ENCODE measurements at regions not wholly inside any gene's neighbourhood (a gene's known extent, or its start where the extent isn't known, plus 50 kb on each side); places are given as distances from the start of the nearest gene placed in this dataset.

DNA sequence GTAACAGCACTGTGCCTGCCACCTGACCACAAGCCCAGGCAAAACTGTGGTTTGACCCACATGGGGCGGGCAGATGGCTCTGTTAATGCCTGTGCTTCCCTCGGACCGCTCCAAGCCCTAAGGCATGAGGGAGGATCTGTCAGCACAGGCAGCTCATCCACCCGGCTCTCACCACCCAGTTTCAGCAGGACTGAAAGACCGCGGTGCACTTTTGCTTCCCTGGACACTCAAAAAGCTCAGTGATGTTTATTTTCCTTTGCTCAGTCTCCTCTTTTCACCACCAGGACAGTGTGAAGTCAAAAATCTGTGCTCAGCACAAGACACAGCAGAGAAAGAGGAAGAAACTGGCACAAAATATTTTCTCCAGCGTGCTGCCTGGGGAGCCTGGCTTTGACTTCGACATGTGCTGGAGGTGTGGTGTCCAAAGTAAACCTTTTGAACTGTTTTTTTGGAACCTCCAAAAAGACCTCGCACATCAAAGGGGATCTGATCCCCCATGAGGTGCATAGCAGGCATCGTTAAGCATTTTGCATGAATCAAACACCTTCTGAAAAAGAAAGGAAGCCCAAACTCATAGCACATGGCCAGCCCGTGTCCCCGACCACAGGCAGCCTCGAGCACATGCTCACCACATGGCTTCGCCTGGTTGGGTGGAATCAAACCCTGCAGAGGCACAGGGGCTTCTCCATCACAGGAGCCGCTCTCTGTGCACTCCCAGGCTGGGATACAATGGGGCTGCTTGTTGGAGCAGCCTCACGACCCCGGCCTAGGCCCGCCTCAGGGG lies 441.7 kb upstream of the JARID2 start:
- DNase-seq: no peak

DNA sequence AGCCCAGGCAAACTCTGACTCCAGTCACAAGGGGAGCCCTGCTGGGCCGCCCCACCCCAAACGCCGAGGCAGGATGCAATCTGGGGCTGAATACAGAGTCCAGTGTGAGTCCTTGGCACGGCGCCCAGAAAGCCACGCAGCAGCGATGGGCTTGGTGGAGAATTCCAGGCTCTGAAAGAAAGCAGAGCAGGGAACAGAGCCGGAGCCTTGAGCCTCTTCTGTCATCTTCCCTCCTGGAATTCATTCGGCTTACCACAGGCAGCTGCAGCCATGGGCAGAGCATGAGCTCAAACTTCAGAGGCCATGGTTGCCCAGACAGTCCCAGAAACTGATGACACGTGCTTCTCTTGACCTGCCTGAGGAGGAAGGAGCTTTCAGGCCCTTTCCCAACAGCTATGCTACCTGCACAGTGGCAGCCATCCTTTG lies 441.1 kb upstream of the JARID2 start:
- DNase-seq: no peak

DNA sequence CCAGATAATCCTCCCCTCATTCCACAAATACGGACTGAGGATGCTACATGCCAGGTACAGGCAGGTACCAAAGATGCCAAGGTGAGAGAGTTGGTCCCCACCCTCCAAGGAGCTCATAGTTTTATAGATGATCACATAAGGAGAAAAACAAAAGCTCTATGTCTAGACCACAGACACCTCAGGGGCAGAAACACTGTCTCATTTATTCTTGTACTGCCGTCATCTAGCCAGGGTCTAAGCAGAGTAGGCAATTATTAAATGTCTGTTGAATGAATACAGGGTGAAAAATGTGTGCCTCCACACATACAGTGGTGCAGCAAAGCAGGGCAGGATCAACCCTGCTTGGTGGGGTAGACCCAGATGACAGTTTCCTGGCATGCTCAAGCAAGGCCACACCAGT lies 439.8 kb upstream of the JARID2 start:
- DNase-seq: no peak

GRCh38 chr6:14807130-14807529 lies 438.7 kb upstream of the JARID2 start:
- no peak for DNase-seq

- DNase-seq: no peak
Observed at GRCh38 chr6:14807971-14808370, 437.9 kb upstream of the JARID2 start.

- no peak for DNase-seq
Observed at GRCh38 chr6:14810021-14810420, 435.8 kb upstream of the JARID2 start.

GRCh38 chr6:14811775-14812428 lies 434.0 kb upstream of the JARID2 start:
- no peak for DNase-seq

GRCh38 chr6:14814016-14814415 lies 431.9 kb upstream of the JARID2 start:
- DNase-seq: no peak

- DNase-seq: no peak
Observed at GRCh38 chr6:14816116-14816859, 429.6 kb upstream of the JARID2 start.

DNA sequence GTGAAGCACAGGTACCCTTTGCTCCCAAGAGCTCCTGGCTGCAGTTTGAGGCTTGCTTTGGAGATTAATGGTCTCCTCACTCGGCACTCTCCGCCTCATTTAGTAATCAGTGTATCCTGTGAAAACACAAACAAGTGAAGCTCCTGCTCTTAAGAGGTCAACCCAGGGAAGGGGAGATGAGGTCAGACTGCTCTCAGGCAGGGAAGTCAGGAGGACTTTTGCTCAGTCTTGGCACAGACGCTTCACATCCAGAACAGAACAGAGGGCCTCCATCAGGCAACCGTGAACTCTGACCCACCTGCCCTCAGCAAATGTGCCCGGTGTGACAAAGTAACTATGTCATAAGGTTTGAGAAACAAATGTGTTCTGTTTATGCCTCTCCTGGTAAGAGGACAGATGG lies 428.8 kb upstream of the JARID2 start:
- DNase-seq: no peak

DNA sequence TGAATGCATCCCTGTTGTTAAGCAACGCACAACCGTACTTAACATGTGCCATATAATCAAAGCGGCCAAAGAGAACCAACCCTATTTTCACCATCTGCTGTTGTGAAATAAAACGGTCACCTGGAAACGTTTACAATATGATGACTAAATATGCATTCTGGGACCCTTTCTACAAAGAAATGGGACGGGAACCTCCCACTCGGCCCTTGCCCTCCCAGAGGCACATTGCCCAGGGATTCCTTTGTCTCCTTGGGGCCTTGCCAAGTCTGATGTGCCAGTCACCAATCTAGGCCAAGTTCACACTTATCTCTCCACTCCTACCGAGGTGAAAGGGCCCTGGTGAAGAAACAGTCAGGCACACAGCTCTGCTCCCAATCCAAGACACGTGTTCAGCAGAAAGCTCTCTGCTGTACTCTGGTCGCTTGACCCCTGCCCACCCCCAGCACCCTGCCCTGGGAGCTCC lies 427.4 kb upstream of the JARID2 start:
- DNase-seq: no peak

DNA sequence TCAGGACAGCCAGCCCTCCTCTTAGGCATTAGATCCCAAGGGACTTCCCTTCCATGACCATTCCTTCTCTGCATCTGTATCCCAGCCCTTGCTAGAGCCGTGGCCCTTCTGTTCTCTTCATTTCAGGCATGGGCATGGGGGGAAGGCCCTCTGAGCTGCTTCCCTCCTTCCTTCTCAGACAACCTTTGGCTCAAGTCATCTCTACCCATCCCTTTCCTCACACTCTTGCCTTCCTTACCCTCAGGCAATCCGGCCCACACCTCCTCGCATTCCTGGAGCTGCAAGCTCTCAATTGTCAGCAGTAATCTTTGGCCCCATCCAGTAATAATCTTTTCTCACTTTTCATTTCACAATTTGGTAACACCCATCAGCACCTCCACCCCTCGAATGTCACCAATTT lies 426.9 kb upstream of the JARID2 start:
- DNase-seq: no peak

DNA sequence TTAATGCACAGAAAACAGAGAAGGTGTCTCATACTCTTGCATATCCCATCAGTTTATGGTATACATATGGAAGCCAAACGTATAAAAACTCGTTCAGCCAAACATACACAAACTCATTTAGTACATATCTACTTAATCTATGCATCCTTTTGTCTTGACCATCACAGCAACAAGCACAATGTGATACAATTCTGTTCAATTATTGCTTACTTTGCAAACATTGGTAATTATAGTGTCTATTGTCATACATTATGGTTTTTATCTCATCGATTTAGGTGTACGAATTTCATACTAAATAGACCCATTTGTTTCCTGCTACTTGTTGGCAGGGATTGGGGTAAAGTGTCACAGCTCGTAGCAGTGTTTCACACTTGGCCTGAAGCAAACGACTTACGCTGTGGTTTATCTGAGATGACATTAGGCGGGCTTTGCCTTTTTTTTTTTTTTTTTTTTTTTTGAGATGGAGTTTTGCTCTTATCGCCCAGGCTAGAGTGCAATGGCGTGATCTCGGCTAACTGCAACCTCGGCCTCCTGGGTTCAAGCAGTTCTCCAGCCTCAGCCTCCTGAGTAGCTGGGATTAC lies 425.9 kb upstream of the JARID2 start:
- no peak for DNase-seq

DNA sequence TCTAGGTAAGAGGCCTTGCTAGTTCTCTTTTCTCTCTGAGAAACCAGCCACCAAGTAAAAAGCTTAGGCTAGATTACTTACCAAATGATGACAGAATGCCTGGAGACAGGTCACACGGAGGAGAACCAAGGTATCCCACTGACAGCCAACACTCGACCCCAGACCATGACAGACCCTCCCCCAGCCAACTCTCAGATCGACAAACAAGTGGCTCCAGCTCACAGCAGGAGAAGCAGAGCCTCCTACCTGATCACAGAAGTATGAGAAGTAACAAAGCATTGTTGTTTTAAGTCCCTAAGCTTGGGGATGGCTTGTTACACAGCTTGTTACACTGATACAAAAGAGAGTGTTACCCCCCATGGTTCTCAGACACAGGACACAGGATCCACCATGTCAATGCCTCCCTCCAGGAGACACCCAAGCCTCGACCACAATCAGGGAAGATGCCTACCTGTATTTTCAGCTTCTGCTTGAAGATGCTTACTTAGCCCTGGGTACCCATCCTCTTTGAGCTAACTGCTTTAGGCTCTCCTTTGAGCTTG lies 423.8 kb upstream of the JARID2 start:
- DNase-seq: no peak

GRCh38 chr6:14822679-14823078 lies 423.2 kb upstream of the JARID2 start:
- no peak for DNase-seq

GRCh38 chr6:14824060-14824459 lies 421.8 kb upstream of the JARID2 start:
- DNase-seq: no peak

GRCh38 chr6:14824484-14825275 lies 421.2 kb upstream of the JARID2 start:
- DNase-seq: no peak

DNA sequence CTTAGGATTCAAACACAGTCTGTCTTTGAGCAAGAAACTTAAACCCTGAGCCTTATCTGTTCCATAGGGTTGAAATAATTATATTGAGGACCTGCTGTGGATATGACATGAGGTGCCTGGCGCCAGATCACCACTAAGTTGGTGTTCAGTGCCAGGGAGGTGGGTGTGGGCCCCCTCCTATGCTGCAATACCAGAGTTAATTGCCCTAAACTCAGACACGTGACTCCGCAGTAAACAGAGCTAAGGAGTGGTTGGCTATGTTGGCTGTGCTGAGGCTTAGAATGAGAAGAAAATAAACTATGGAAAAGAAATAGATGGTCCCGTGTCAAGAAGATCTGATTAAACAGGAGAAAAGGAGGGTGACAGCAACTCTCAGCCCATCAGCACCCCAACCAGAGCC lies 419.4 kb upstream of the JARID2 start:
- DNase-seq: no peak

DNA sequence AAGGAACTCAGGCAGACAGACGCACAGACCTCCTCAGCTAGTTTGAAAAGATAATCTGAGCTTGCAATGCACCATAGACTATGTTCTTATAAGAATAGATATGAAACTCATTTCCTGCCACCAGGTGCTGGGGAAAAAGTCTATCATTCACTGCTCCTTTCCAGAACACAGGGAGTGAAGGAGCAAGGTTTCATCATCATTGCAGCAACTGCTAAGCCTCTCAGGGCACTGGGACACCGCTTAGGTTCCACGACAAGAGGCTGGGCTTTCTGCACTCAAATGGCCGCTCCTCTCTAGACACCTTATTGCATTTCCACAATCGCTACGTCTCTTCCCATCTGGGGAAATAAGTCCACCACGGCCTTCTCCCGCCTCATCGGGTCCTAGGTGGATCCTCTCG lies 418.5 kb upstream of the JARID2 start:
- DNase-seq: no peak

- DNase-seq: no peak
Observed at GRCh38 chr6:14828201-14828611, 417.7 kb upstream of the JARID2 start.

- no peak for DNase-seq
Observed at GRCh38 chr6:14831070-14831469, 414.8 kb upstream of the JARID2 start.

DNA sequence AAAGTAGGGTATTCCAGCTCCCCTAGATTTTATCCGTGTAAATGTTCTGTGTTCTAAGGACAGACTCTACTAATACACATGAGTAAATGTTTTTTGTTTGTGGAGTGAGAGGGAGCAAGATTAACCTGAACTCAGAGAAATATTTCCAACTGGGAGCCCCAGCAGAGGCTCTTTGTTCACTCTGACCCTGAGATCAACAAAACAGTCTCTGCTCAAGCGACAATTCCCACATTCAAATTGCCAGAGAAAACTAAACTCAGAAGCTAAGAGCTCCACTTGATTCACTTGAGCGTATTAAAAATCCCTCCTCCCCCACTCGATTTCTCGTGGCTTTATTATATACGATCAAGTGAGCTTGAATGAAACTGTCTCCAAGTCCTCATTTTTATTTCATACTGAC lies 413.9 kb upstream of the JARID2 start:
- DNase-seq: no peak
